ENCODE measurements at regions not wholly inside any gene's neighbourhood (a gene's known extent, or its start where the extent isn't known, plus 50 kb on each side); places are given as distances from the start of the nearest gene placed in this dataset.

DNA sequence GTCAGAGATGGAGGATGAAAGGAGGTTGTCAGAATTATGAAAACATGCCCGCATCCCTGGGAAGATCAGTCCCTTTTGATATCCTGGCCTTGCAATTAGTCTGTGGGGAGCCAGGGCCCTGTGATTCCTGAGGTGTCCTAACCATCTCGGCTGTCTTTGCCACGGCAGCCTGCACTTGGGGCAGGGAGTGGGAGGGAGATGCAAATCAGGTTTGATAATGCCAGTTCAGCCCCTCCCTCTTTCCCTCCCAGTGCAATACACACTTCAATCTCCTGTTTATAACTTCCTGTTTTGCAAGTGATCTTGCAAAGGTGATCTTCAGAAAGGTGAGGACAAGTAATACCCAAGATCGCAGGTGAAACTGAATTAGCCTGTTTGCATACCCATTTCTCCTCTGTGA lies 114.0 kb upstream of the ALDH1B1 start:
- Mint-ChIP-seq H3K27ac (no peak overlapping the region), H3K4me3 (ENCODE audit: low read depth) (no peak overlapping the region), H3K9me3 (no peaks in the 10 kb centered on the region), H3K4me1 (ENCODE audit: low read depth) (peaks cover 9% of the 10 kb centered on the region), H3K36me3 (ENCODE audit: low read depth) (no peaks in the 10 kb centered on the region), H3K27me3 (ENCODE audit: low read depth) (no peaks in the 10 kb centered on the region)
- no peak for DNase-seq (ENCODE audit: low spot score)
- intact Hi-C loops (cut with micrococcal nuclease), result no loop called here

DNA sequence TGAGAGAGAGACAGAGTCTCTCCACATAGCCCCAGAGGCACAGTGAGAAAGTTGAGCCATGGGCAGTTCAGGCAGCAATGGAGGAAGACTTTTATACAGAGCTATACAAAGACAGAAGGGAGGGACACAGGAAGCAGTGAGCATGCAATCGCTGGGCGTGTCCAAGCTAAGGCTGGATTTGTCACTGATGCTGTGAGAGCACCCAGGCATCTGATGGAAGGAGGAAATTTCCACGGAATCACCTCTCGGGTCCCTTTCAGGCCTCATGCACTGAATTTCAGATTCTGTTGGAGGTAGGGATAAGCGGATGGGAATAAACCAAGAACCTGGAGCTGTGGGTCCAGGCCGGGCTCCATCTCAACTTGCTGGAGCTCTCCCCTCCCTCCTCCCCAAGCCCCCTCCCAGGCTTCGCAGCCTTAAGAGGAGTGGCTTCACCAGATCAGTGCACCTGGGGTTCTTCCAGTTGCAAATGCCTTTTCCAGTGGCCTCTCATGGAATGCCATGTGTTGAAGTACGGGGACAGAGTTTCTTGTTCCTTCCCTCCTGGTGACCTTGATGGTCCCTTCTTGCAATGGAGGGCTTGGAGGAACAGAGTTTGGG lies 114.8 kb upstream of the ALDH1B1 start:
- intact Hi-C loops (cut with micrococcal nuclease), result no loop called here

DNA sequence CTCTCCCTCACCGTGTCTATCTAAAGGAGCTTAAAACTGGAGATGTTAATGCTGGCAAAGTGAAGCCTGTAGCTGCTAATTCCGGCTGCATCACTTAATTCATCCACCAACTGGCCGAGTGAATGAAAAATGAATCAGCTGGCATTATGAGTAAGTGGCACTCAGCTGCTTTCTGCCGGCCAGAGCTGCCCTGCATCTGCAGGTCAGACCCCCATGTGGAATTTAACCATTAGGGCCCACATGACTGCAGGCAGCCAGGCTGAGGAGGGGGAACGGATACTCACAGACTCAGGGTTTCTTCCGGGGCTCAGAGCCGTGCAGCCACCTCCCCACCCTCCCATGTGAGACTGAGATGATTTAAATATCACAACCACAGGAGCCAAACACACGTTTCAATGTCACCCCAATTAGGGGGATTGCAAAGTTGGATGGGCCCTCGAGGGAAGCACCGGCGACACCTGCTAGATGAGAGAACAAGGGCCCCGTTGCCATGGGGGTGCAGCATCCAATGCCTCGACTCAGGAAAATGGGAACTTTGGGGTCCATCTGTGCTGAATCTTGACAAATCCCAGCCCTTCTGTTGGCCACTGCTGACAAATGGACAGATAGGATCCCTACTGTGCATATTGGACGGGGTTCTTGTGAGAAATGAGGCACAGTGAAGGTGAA lies 115.6 kb upstream of the ALDH1B1 start:
- DNase-seq (ENCODE audit: low spot score), result no peak
- Mint-ChIP-seq H3K27me3 (ENCODE audit: low read depth) (peaks cover 1% of the 10 kb centered on the region), H3K27ac (no peak overlapping the region), H3K9me3 (no peaks in the 10 kb centered on the region), H3K4me3 (ENCODE audit: low read depth) (no peak overlapping the region), H3K4me1 (ENCODE audit: low read depth) (peaks cover 9% of the 10 kb centered on the region), H3K36me3 (ENCODE audit: low read depth) (no peaks in the 10 kb centered on the region)
- intact Hi-C loops (cut with micrococcal nuclease), result no loop called here

More for the DNA sequence above, 114.8 kb upstream of the ALDH1B1 start:
- Mint-ChIP-seq H3K27me3 (ENCODE audit: low read depth) (peaks cover 1% of the 10 kb centered on the region), H3K4me3 (ENCODE audit: low read depth) (no peak overlapping the region), H3K4me1 (ENCODE audit: low read depth) (peaks cover 9% of the 10 kb centered on the region), H3K36me3 (ENCODE audit: low read depth) (no peaks in the 10 kb centered on the region), H3K9me3 (no peaks in the 10 kb centered on the region), H3K27ac (no peak overlapping the region)
- no peak for DNase-seq (ENCODE audit: low spot score)

DNA sequence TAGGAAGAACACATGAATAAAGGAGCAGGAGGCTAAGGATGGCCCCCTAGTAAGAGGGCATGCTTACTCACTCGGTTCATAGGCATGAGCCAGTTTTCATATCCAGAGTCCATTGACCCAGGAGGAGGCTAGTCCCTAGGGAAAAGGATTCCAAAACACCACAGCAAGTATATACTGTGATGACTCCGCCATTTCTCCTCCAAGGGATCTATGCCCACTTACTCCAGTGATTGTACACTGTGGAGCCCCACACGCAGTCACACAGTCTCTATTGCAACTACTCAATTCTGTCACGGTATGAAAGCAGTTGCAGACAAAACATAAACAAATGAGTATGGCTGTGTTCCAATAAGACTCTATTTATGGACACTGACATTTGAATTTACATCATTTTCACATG lies 117.7 kb upstream of the ALDH1B1 start:
- no peak overlapping the region for H3K4me3 Mint-ChIP-seq (ENCODE audit: low read depth)
- no peak for DNase-seq (ENCODE audit: low spot score)
- no peaks in the 10 kb centered on the region for H3K36me3 Mint-ChIP-seq (ENCODE audit: low read depth)
- intact Hi-C loops (cut with micrococcal nuclease), result no loop called here
- no peak overlapping the region for H3K27ac Mint-ChIP-seq
- H3K27me3 Mint-ChIP-seq (ENCODE audit: low read depth), result peaks cover 1% of the 10 kb centered on the region
- peaks cover 7% of the 10 kb centered on the region for H3K4me1 Mint-ChIP-seq (ENCODE audit: low read depth)
- no peaks in the 10 kb centered on the region for H3K9me3 Mint-ChIP-seq

DNA sequence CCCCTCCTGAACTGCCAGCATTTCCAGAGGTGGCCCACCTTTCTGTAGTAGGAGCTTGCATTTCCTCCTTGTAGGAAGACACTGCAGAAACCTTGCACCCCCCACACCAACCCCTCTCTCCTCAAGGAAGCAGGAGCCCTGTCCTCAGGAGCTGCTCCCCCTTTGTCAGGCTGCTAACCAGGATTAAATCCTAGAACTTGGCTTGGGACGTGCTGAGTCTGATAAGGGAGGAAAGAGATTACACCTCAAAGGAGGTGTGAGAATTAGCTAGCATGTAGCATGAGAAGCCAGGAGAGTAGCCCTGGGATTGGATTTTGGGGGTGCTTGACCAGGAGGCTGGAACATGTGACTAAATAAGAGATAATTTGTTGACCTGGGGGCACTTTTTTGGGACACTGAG lies 119.8 kb upstream of the ALDH1B1 start:
- Mint-ChIP-seq H3K4me1 (ENCODE audit: low read depth) (no peaks in the 10 kb centered on the region), H3K36me3 (ENCODE audit: low read depth) (no peaks in the 10 kb centered on the region), H3K9me3 (no peaks in the 10 kb centered on the region), H3K4me3 (ENCODE audit: low read depth) (no peak overlapping the region), H3K27ac (no peak overlapping the region), H3K27me3 (ENCODE audit: low read depth) (peaks cover 7% of the 10 kb centered on the region)
- intact Hi-C loops (cut with micrococcal nuclease), result no loop called here
- DNase-seq (ENCODE audit: low spot score), result no peak

DNA sequence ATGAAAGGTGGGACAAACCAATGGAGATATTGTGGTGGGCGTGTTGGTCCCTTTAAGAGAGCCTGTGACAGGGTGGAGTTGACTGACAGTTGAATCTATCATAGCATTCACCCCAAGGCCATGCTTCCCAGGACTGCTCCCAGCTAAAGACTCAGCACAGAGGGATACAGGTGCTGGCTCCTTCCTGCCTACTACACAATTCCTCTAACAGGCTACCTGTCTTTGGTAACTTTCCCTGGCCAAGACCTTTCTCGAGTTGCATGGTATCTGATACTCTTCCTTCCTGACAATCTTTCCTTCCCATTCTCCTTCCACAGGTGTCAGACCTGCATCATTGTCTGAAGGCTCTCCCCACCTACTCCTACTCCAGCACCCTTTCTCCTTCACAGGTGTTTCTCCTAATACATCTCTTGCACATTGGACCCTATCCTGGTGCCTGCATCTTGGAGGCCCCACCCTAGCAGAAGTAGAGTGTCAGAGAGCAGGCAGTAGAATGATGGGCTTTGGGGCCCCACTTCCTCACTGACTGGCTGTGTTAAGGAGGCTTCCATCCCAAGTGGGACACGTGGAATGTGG lies 120.7 kb upstream of the ALDH1B1 start:
- H3K4me3 Mint-ChIP-seq (ENCODE audit: low read depth), result no peak overlapping the region
- no peaks in the 10 kb centered on the region for H3K4me1 Mint-ChIP-seq (ENCODE audit: low read depth)
- intact Hi-C loops (cut with micrococcal nuclease), result no loop called here
- no peaks in the 10 kb centered on the region for H3K36me3 Mint-ChIP-seq (ENCODE audit: low read depth)
- H3K27me3 Mint-ChIP-seq (ENCODE audit: low read depth), result peaks cover 8% of the 10 kb centered on the region
- H3K9me3 Mint-ChIP-seq, result peaks cover under 1% of the 10 kb centered on the region
- H3K27ac Mint-ChIP-seq, result no peak overlapping the region
- no peak for DNase-seq (ENCODE audit: low spot score)

DNA sequence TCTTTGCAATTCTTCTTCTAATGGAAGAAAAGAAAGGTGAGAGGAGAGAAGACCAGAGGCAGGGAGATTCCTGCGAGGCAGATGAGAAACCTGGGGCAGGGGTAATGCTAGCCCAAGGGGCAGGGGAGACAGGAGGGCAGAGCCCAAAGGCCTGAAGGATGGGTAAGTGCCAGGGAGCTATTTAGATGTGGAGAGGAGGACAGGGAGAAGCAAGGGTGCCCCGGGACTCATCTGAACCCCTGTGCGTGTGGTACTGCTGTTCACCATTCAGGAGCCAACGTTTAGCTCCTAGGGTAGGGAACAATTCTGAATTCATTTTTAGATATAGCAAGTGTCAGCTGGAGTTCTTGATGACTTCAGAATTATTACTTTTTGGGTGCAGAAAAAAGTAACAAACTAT lies 122.7 kb upstream of the ALDH1B1 start:
- Mint-ChIP-seq H3K4me1 (ENCODE audit: low read depth) (no peaks in the 10 kb centered on the region), H3K27ac (no peak overlapping the region)

DNA sequence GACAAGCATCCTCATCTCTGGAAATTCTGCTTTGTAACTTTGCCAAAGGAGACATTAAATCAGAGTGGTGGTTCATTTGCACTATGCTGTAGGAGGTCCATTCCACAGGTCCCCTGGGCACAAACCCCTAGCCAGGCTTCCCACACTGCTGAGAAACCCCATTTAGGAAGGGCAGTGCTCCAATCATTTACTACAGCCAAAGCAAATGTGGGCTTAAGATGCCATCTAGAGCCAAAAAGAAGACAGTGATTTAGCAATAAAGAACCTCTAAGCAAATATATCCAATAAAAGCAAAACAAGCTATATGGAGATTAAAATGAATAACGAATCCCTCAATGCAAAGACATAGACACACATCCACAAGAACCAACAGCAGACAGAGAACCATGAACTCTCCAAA lies 129.0 kb upstream of the ALDH1B1 start:
- intact Hi-C loops (cut with micrococcal nuclease), result no loop called here
- Mint-ChIP-seq H3K4me1 (ENCODE audit: low read depth) (no peaks in the 10 kb centered on the region), H3K27me3 (ENCODE audit: low read depth) (peaks cover 6% of the 10 kb centered on the region), H3K36me3 (ENCODE audit: low read depth) (no peaks in the 10 kb centered on the region), H3K9me3 (peaks cover 12% of the 10 kb centered on the region), H3K4me3 (ENCODE audit: low read depth) (no peak overlapping the region), H3K27ac (no peak overlapping the region)
- DNase-seq (ENCODE audit: low spot score), result no peak

More for the DNA sequence above, 122.7 kb upstream of the ALDH1B1 start:
- Mint-ChIP-seq H3K27me3 (ENCODE audit: low read depth) (peaks cover 10% of the 10 kb centered on the region), H3K36me3 (ENCODE audit: low read depth) (no peaks in the 10 kb centered on the region), H3K9me3 (peaks cover 6% of the 10 kb centered on the region), H3K4me3 (ENCODE audit: low read depth) (no peak overlapping the region)
- DNase-seq (ENCODE audit: low spot score), result no peak
- intact Hi-C loops (cut with micrococcal nuclease), result no loop called here

DNA sequence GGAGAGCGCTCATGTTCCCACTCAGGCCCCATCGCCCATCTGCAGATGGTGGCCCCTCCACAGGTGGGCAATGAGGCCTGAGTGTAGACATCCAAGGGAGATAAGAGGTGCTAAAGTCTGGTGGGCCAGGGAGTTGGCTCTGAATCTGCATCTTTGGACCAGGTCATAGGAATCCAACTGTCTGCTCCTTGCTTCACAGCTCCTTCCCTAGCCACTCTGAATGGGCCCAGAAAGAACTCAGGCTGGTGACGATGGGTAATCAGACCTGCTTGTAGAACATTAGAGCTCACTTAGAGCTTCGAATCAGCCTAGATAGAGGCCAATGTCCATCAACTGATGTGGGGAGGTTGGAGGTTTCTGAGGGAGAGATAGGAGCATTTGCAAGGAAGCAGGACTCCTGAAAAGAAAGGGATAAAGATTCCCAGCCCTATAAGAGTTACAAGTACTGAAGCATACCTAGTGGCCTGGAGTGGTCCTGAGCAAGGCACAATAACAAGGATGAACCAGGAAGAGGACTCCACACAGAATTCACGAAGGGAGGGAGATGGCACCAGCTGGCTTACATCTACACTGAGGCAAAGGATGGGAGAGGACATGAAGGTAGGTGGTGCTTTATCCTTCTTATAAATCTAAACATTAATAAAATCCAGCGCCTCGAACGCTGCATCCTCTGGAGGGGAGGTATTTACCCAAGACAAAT lies 132.8 kb upstream of the ALDH1B1 start:
- H3K4me1 Mint-ChIP-seq (ENCODE audit: low read depth), result no peaks in the 10 kb centered on the region
- H3K36me3 Mint-ChIP-seq (ENCODE audit: low read depth), result no peaks in the 10 kb centered on the region
- peaks cover 7% of the 10 kb centered on the region for H3K9me3 Mint-ChIP-seq
- intact Hi-C loops (cut with micrococcal nuclease), result no loop called here
- H3K27me3 Mint-ChIP-seq (ENCODE audit: low read depth), result peaks cover 2% of the 10 kb centered on the region
- H3K4me3 Mint-ChIP-seq (ENCODE audit: low read depth), result no peak overlapping the region
- no peak overlapping the region for H3K27ac Mint-ChIP-seq
- no peak for DNase-seq (ENCODE audit: low spot score)

DNA sequence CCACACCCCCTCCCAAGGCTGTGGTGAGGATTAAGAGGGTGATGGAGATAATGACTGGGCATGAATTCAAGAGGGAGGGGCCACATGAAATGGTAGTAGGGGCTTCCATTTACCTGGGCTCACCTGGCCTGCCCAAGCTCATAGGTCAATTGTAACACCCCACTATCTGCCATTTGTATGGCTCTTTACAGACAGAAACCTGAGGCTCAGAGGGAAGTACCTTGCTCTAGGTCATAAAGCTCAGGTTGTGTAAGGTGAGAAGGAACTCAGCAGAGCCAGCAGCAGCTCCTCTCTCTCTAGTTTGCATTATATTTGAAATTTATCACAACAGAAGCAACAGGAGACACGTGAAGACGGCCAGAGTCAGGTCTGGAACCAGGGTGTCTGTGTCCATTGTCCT lies 133.4 kb upstream of the ALDH1B1 start:
- intact Hi-C loops (cut with micrococcal nuclease), result no loop called here

DNA sequence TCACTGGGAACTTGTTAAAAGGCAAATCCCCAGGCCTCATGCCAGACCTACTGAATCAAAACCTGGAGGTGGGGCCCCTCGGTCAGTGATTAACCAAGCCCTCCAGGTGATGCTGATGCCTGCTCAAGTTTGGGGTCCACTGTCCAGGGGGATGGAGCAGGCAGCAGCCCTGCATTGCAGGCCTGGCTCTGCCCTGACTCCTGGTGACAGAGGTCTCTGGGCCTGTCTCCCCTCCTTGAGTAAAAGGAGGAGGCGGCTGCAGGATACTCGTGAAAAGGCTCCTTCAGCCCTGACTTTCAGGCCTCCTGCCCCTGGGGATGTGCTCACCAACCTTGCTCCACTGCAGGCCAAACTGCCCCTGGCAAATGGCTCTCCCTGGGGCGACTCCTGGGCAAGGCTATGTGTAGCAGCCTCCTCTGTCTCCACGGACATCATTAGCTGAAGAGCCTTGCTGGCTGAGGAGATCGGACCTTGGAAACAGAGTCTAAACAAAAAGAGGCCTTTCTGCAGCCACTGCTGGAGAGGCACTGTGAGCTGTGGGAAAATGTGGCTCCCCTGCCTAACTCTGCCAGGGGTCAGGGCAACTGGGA lies 134.8 kb upstream of the ALDH1B1 start:
- no peaks in the 10 kb centered on the region for H3K4me1 Mint-ChIP-seq (ENCODE audit: low read depth)
- H3K27me3 Mint-ChIP-seq (ENCODE audit: low read depth), result no peaks in the 10 kb centered on the region
- intact Hi-C loops (cut with micrococcal nuclease), result no loop called here

More for the DNA sequence above, 133.4 kb upstream of the ALDH1B1 start:
- H3K4me1 Mint-ChIP-seq (ENCODE audit: low read depth), result no peaks in the 10 kb centered on the region
- peaks cover 5% of the 10 kb centered on the region for H3K9me3 Mint-ChIP-seq
- DNase-seq (ENCODE audit: low spot score), result no peak
- H3K36me3 Mint-ChIP-seq (ENCODE audit: low read depth), result no peaks in the 10 kb centered on the region
- no peak overlapping the region for H3K4me3 Mint-ChIP-seq (ENCODE audit: low read depth)
- H3K27me3 Mint-ChIP-seq (ENCODE audit: low read depth), result no peaks in the 10 kb centered on the region
- H3K27ac Mint-ChIP-seq, result no peak overlapping the region

DNA sequence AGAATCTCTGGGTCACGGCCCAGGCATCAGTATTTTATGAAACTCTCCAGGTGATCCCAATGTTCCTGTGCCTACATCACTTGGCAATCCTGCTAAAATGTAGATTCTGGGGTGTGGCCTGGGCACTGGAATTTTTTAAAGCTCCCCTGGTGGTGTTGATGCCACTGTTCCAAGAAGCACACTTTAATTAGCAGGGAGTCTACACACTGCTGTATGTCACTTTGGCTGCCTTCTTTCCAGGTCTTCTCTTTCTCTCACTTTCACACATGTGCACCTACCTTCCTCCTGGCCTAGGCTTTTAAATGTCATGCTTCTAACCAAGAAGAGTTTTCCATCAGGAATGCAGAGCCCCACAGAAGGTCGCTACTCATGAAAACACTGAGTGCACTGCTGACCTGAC lies 136.0 kb upstream of the ALDH1B1 start:
- Mint-ChIP-seq H3K27ac (no peak overlapping the region), H3K4me3 (ENCODE audit: low read depth) (no peak overlapping the region), H3K36me3 (ENCODE audit: low read depth) (no peaks in the 10 kb centered on the region), H3K9me3 (no peaks in the 10 kb centered on the region), H3K4me1 (ENCODE audit: low read depth) (no peaks in the 10 kb centered on the region), H3K27me3 (ENCODE audit: low read depth) (no peaks in the 10 kb centered on the region)
- intact Hi-C loops (cut with micrococcal nuclease), result no loop called here
- DNase-seq (ENCODE audit: low spot score), result no peak

More for the DNA sequence above, 134.8 kb upstream of the ALDH1B1 start:
- Mint-ChIP-seq H3K27ac (no peak overlapping the region), H3K4me3 (ENCODE audit: low read depth) (no peak overlapping the region), H3K9me3 (no peaks in the 10 kb centered on the region), H3K36me3 (ENCODE audit: low read depth) (no peaks in the 10 kb centered on the region)
- DNase-seq (ENCODE audit: low spot score), result no peak

DNA sequence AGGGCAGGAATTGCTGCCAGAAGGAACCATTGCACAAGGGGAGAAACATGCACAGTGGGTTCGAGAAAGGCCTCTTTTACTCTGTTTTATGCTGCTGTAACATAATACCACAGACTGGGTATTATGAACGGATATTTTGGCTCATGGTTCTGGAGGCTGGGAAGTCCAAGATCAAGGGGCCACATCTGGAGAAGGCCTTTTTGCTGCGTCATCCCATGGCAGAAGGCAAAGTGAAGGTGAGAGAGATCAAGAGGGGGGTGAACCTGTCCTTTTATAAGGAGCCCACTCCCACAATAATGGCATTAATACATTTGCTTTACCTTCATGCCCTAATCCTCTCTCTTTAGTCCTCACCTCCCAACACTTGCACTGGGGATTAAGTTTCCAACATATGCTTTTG lies 136.9 kb upstream of the ALDH1B1 start:
- Mint-ChIP-seq H3K27me3 (ENCODE audit: low read depth) (no peaks in the 10 kb centered on the region), H3K36me3 (ENCODE audit: low read depth) (no peaks in the 10 kb centered on the region), H3K4me1 (ENCODE audit: low read depth) (no peaks in the 10 kb centered on the region), H3K4me3 (ENCODE audit: low read depth) (no peak overlapping the region), H3K9me3 (no peaks in the 10 kb centered on the region), H3K27ac (no peak overlapping the region)
- intact Hi-C loops (cut with micrococcal nuclease), result no loop called here
- no peak for DNase-seq (ENCODE audit: low spot score)

Measured in activated T-helper 2 cell treated with anti-CD3 and anti-CD28 coated beads, Interferon-gamma antibody, Interleukin-2, Interleukin-4, amounts not matched to agents 10 μg/mL and 5 μg/mL and 100 μg/mL, durations not matched to agents 14 hours and 24 hours and 36 hours (primary cell).